ENCODE measurements at regions not wholly inside any gene's neighbourhood (a gene's known extent, or its start where the extent isn't known, plus 50 kb on each side); places are given as distances from the start of the nearest gene placed in this dataset.

DNA sequence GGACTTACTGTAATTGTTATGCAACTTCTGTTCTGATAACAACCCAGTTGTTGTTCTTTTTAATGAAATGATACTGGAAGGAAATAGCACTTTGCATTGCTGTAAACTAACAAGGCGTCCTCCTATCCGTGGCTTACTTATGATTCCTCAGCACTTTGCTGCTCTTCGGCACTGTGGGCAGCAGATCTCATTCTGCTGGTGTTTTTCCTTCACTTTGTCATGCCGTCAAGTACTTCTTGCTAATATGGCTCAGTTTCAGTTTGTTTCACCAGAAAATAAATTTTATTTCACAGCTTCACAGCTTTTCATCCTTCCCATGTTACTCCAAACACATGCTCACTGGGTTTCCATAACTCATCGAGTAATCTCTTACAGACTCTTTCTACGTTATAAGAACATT is 289.3 kb downstream of the MEIS1 start:
- Histone ChIP-seq H3K4me1 (ENCODE audit: control insufficient read depth, insufficient read depth, low read length) (no peaks in the 10 kb centered on the region), H3K27ac (ENCODE audit: low read length) (no peak overlapping the region), H3K4me3 (ENCODE audit: low read length) (no peak overlapping the region), H3K27me3 (ENCODE audit: control insufficient read depth, insufficient read depth) (no peaks in the 10 kb centered on the region), H3K9me3 (ENCODE audit: control insufficient read depth, low read length) (no peaks in the 10 kb centered on the region)
- intact Hi-C loops (cut with DNase I): no loop called here
- WGBS: 83% methylated on average over 6 of the region's 6 CpGs
- DNase-seq: no peak
- no peak for ATAC-seq

- no peak for DNase-seq
- intact Hi-C loops (cut with DNase I): no loop called here
- no peak for ATAC-seq
- Histone ChIP-seq H3K4me1 (ENCODE audit: control insufficient read depth, insufficient read depth, low read length) (no peaks in the 10 kb centered on the region), H3K4me3 (ENCODE audit: low read length) (no peak overlapping the region), H3K9me3 (ENCODE audit: control insufficient read depth, low read length) (no peaks in the 10 kb centered on the region), H3K27me3 (ENCODE audit: control insufficient read depth, insufficient read depth) (no peaks in the 10 kb centered on the region), H3K27ac (ENCODE audit: low read length) (no peak overlapping the region)
- WGBS: 73% methylated on average over 6 of the region's 6 CpGs
Measured at GRCh38 chr2:66729416-66730330, 294.7 kb downstream of the MEIS1 start.

DNA sequence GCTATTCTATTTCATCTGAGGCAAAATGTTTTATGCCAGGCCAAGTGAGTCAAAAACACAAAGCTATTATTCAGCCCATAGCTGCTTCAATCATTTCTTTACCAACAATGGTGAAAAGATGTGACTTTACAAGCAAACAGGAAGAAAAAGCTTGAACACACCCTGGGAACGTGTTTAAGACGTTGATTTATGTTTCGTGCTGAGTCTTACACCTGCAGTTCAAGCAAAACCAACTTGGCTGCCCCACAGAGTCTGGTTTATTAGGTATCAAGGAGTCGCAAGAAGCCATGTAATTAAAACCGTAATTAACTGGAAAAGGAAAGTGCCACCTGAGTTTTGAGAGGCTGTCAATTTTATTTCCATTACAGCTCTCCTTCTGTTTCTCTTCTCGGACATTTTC is 295.5 kb downstream of the MEIS1 start:
- no peak for DNase-seq
- no peaks in the 10 kb centered on the region for H3K4me1 ChIP-seq (ENCODE audit: control insufficient read depth, insufficient read depth, low read length)
- no peak overlapping the region for H3K4me3 ChIP-seq (ENCODE audit: low read length)
- H3K27me3 ChIP-seq (ENCODE audit: control insufficient read depth, insufficient read depth): no peaks in the 10 kb centered on the region
- no peak overlapping the region for H3K27ac ChIP-seq (ENCODE audit: low read length)
- no peaks in the 10 kb centered on the region for H3K9me3 ChIP-seq (ENCODE audit: control insufficient read depth, low read length)
- 84% methylated on average over 6 of the region's 6 CpGs for WGBS
- ATAC-seq: no peak
- intact Hi-C loops (cut with DNase I): no loop called here

DNA sequence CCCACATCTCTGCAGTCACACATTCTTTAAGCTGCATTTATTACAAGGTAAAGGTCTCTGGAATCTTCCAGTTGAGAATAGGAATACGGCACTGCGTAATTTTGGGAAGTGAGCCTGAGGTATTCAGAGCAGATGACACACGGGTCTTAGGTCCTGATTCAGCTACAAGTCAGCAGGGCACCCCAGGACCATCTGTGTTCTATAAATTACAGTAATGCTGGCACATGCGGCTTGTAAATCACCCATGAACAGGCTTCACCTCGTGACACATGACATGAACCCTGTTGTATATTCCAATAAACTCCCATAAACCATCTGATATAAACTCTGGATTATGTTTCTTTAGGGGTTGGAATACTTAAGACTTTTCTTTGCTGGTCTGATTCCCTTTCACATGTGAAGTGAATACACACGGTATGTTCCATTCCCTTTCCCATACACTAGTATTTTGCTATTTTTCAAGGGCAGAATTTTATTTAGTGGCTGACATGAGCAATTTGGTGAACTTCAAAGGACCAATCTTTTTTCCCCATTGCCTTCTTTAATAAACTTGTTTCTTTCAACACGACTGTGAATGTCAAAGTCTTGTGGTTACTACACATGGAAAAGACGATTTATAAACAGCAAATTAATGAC is 298.6 kb downstream of the MEIS1 start:
- intact Hi-C loops (cut with DNase I): no loop called here
- Histone ChIP-seq H3K27ac (ENCODE audit: low read length) (no peak overlapping the region), H3K27me3 (ENCODE audit: control insufficient read depth, insufficient read depth) (no peaks in the 10 kb centered on the region), H3K4me3 (ENCODE audit: low read length) (no peak overlapping the region), H3K9me3 (ENCODE audit: control insufficient read depth, low read length) (no peaks in the 10 kb centered on the region), H3K4me1 (ENCODE audit: control insufficient read depth, insufficient read depth, low read length) (no peaks in the 10 kb centered on the region)
- WGBS: 82% methylated on average over 8 of the region's 8 CpGs
- DNase-seq (no peak), ATAC-seq (no peak)

DNA sequence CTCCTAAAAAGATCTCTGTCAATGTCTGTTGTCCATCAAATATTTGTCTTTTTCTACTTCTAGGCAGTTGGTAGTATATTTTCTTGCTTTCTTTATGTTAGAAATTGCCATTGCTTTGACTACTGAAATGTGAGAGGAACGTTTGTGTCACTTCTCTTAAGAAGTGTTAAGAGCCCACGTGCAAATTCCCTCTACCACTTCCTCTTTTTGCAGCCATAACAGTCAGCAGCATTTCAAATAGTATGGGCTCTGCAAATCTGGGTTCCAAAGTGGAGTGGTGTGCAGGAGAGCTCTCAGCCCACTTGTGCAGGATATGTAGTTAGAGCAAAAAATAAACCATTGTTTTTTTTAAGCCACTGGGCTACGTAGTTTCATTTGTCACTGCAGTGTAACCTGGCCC is 314.0 kb downstream of the MEIS1 start:
- H3K27ac ChIP-seq (ENCODE audit: low read length): no peak overlapping the region
- H3K4me1 ChIP-seq (ENCODE audit: control insufficient read depth, insufficient read depth, low read length): no peaks in the 10 kb centered on the region
- H3K4me3 ChIP-seq (ENCODE audit: low read length): no peak overlapping the region
- no peaks in the 10 kb centered on the region for H3K27me3 ChIP-seq (ENCODE audit: control insufficient read depth, insufficient read depth)
- no peaks in the 10 kb centered on the region for H3K9me3 ChIP-seq (ENCODE audit: control insufficient read depth, low read length)
- no peak for ATAC-seq
- DNase-seq: no peak
- 44% methylated on average over 3 of the region's 3 CpGs for WGBS
- intact Hi-C loops (cut with DNase I): no loop called here

- no peak for ATAC-seq
- Histone ChIP-seq H3K27ac (ENCODE audit: low read length) (no peak overlapping the region), H3K4me1 (ENCODE audit: control insufficient read depth, insufficient read depth, low read length) (no peaks in the 10 kb centered on the region), H3K4me3 (ENCODE audit: low read length) (no peak overlapping the region), H3K27me3 (ENCODE audit: control insufficient read depth, insufficient read depth) (no peaks in the 10 kb centered on the region), H3K9me3 (ENCODE audit: control insufficient read depth, low read length) (no peaks in the 10 kb centered on the region)
- DNase-seq: no peak
- 86% methylated on average over 1 of the region's 1 CpG for WGBS
- intact Hi-C loops (cut with DNase I): no loop called here
Measured at GRCh38 chr2:66749566-66749965, 314.6 kb downstream of the MEIS1 start.

- Histone ChIP-seq H3K4me1 (ENCODE audit: control insufficient read depth, insufficient read depth, low read length) (no peaks in the 10 kb centered on the region), H3K27ac (ENCODE audit: low read length) (no peak overlapping the region), H3K4me3 (ENCODE audit: low read length) (no peak overlapping the region), H3K9me3 (ENCODE audit: control insufficient read depth, low read length) (no peaks in the 10 kb centered on the region), H3K27me3 (ENCODE audit: control insufficient read depth, insufficient read depth) (no peaks in the 10 kb centered on the region)
- DNase-seq (no peak), ATAC-seq (no peak)
- 56% methylated on average over 1 of the region's 1 CpG for WGBS
- intact Hi-C loops (cut with DNase I): no loop called here
Measured at GRCh38 chr2:66753257-66753656, 318.3 kb downstream of the MEIS1 start.

DNA sequence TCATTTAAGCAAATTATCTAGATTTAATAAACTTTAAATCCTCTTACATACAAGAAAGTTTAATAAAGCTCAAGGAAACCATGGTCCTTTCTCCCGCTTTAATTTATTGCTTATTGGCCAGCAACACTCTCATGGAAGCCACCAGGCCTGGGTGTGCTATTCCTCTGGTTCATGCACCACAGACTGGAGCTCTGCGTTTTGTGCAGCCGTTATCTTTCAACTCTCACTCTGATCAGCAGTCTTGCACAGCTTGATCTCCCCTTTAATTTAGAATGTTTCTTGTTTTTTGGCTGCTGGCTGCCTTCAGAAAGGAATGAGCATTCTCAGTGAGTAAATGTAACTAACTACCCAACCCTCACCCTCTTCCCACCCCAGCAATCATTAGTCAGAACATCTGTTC is 318.7 kb downstream of the MEIS1 start:
- no peak for DNase-seq
- Histone ChIP-seq H3K27ac (ENCODE audit: low read length) (no peak overlapping the region), H3K9me3 (ENCODE audit: control insufficient read depth, low read length) (no peaks in the 10 kb centered on the region), H3K4me1 (ENCODE audit: control insufficient read depth, insufficient read depth, low read length) (no peaks in the 10 kb centered on the region), H3K27me3 (ENCODE audit: control insufficient read depth, insufficient read depth) (no peaks in the 10 kb centered on the region), H3K4me3 (ENCODE audit: low read length) (no peak overlapping the region)
- intact Hi-C loops (cut with DNase I): no loop called here
- no peak for ATAC-seq
- WGBS: 80% methylated on average over 3 of the region's 3 CpGs

DNA sequence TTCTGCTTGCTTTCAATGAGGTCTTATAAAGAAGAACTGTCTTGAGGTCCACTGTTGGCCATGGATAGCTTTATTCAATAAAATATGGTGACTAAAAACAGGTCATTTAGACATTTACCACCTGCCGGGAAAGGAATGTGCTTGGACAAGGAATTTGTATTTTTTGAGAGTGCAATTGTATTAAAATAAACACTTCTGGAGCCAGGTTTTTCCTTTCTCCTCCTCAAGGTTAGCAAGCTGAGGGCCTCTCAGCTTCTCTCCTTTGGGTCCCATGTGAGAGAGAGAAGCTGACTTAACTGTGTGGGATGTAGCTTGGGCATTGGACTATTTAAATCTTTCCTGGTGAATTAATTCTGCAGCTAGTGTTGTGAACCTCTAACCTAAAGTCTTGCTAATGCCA is 321.0 kb downstream of the MEIS1 start:
- Histone ChIP-seq H3K27ac (ENCODE audit: low read length) (no peak overlapping the region), H3K4me1 (ENCODE audit: control insufficient read depth, insufficient read depth, low read length) (no peaks in the 10 kb centered on the region), H3K4me3 (ENCODE audit: low read length) (no peak overlapping the region), H3K27me3 (ENCODE audit: control insufficient read depth, insufficient read depth) (no peaks in the 10 kb centered on the region), H3K9me3 (ENCODE audit: control insufficient read depth, low read length) (no peaks in the 10 kb centered on the region)
- intact Hi-C loops (cut with DNase I): no loop called here
- ATAC-seq: no peak
- WGBS: 82% methylated on average over 1 of the region's 1 CpG
- DNase-seq: no peak

DNA sequence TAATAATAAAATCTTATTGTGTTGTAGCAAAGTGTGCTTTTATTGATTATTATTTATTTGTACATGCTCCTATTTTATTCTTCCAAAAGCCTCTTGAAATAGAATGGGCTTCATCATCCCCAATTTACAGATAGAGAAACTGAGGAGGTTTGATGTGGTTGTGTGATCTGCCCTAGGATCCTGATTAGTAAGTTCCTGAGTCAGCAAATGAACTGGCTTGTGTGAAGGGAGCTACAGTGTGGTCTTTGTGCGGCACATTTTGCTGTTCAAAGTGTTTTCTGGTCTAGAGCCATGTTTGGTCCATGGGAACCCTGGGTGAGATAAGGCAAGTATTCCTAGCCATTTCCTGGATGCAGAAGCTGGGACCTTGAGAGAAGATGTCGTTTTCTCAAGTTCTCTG is 326.9 kb downstream of the MEIS1 start:
- no peaks in the 10 kb centered on the region for H3K4me1 ChIP-seq (ENCODE audit: control insufficient read depth, insufficient read depth, low read length)
- ATAC-seq: no peak
- no peak for DNase-seq
- H3K27me3 ChIP-seq (ENCODE audit: control insufficient read depth, insufficient read depth): no peaks in the 10 kb centered on the region
- H3K4me3 ChIP-seq (ENCODE audit: low read length): no peak overlapping the region
- intact Hi-C loops (cut with DNase I): no loop called here
- H3K27ac ChIP-seq (ENCODE audit: low read length): no peak overlapping the region
- WGBS: 80% methylated on average over 2 of the region's 2 CpGs
- no peaks in the 10 kb centered on the region for H3K9me3 ChIP-seq (ENCODE audit: control insufficient read depth, low read length)

DNA sequence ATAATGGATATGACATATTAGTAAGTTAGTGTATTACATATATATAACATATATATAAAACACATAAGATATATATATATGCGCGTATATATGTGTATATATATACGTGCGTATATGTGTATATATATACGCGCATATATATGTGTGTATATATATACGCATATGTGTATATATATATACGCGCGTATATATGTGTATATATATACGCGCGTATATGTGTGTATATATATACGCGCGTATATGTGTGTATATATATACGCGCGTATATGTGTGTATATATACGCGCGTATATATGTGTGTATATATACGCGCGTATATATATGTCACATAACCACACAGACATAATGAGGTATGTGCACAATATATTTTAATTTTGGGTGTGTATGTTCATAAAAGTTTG is 327.8 kb downstream of the MEIS1 start:
- Histone ChIP-seq H3K4me3 (ENCODE audit: low read length) (no peak overlapping the region), H3K4me1 (ENCODE audit: control insufficient read depth, insufficient read depth, low read length) (no peaks in the 10 kb centered on the region), H3K9me3 (ENCODE audit: control insufficient read depth, low read length) (no peaks in the 10 kb centered on the region), H3K27me3 (ENCODE audit: control insufficient read depth, insufficient read depth) (no peaks in the 10 kb centered on the region), H3K27ac (ENCODE audit: low read length) (no peak overlapping the region)
- DNase-seq: no peak
- intact Hi-C loops (cut with DNase I): no loop called here
- 72% methylated on average over 25 of the region's 25 CpGs for WGBS
- ATAC-seq: no peak

Data from right cardiac atrium (tissue), 5 donors.